Left cardiac atrium (tissue), 4 donors: ENCODE measurements at regions not wholly inside any gene's neighbourhood (a gene's known extent, or its start where the extent isn't known, plus 50 kb on each side); places are given as distances from the start of the nearest gene placed in this dataset.
"Not testable (repeated sequence)": the region's sequence is repeated elsewhere in the genome, so short reads cannot be mapped to it uniquely, and the experiment has no call there.

Experiments
- ATAC-seq, 2 donors: fragments of 200-7000 bp; cut with Tn5 transposase; one replicate each; pipeline ENCODE4 v1.9.1; 2020; ENCODE audit warnings: mild to moderate bottlenecking in 2 of 2, moderate library complexity in 2 of 2
- DNase-seq: peaks from one replicate; pipeline ENCODE4 v3.0.0-alpha.2; 2020
- intact Hi-C, 2 donors: fragments of 100-400 bp; cut with DNase I; formaldehyde crosslinking; loops; one replicate each; pipeline versions ENCODE4 v1.14.1 to v1.15.1; 2022 to 2023
- donor health status: DM: no; HTN: yes; CAD: no.
- donor health status: DM: no; HTN: yes; CAD: no; lungs with severe emphysema.
- donor health status: DM: yes; HTN: yes; CAD: no.
- donor health status: Dilated cardiomyopathy.

DNA sequence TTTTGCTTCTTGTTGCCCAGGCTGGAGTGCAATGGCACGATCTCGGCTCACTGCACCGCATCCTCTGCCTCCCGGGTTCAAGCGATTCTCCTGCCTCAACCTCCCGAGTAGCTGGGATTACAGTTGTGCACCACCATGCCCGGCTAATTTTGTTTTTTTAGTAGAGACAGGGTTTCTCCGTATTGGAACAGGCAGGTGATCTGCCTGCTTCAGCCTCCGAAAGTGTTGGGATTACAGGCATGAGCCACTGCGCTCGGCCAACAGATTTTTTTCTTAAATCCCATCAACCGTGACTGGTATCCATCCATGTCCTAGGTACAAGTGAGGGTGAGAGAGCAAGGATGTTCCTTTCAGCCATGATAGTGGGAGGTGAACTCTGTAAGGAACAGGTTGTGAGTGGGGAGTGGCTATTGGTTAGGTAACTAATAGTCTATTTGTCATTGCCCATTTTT lies 103.8 kb upstream of the TPTE start:
- peak in 1 of 2 donors; percentile 15 for ATAC-seq
- DNase-seq, intact Hi-C loops: not testable (repeated sequence)

DNA sequence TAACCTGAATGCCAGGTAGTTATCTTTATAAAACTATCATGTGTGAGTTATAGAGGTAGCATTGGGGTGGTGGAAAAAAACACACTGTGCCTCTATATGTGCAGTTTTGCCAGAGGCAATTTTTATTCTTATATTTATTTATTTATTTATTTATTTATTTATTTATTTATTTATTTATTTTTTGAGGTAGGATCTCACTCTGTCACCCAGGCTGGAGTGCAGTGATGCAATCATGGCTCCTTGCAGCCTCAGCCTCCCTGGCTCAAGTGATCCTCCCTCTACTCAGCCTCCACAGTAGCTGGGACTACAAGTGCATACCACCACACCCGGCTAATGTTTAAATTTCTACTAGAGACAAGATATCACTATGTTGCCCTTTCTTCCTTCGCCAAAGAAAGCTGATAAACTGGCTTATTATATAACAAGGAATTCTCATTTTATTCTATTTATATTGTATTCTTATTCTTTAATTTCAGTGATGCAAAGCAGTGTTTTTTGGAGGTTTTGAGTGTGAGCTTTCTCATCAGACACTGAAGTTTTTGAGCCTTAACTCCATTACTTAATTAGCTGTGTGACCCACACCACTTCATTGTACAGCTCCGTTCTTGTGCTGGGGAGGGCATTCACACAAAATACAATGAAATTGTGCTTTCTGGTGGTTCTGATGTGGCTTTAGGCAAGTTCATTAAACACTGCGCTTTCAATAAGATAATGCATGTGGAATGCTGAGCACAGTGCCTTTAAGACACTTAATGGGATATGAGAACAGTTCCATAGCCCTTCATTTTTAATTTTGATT lies 102.9 kb upstream of the TPTE start:
- ATAC-seq, intact Hi-C loops, DNase-seq: not testable (repeated sequence)

DNA sequence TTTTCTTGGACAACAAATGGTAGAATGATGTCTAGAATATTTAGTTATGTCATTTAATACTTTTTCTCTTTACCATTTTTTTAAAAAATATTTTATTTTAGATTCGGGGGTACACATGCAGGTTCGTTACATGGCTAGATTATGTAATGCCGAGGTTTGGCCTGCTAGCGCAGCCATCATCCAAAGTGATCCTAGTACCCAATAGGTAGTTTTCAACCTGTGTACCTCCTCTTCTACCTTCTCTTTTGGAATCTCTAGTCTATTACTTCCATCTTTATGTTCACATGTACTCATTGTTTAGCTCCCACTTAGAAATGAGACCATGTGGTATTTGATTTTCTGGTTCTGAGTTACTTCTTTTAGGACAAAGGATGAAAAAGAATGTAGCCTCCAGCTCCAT lies 100.2 kb upstream of the TPTE start:
- DNase-seq, ATAC-seq, intact Hi-C loops: not testable (repeated sequence)

DNA sequence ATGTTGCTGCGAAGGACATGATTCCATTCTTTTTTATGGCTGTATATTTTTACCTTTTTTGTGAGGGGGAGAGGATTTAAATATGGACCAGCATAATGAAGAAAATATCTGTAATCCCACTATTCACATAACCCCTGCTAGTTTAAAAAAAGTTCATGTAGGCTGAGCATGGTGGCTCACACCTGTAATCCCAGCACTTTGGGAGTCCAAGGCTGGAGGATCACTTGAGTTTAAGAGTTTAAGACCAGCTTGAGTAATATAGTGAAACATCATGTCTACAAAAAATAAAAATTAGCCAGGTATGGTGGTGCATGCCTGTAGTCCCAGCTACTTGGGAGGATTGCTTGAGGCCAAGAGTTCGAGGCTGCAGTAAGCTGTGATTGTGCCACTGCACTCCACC lies 99.8 kb upstream of the TPTE start:
- ATAC-seq, intact Hi-C loops, DNase-seq: not testable (repeated sequence)

DNA sequence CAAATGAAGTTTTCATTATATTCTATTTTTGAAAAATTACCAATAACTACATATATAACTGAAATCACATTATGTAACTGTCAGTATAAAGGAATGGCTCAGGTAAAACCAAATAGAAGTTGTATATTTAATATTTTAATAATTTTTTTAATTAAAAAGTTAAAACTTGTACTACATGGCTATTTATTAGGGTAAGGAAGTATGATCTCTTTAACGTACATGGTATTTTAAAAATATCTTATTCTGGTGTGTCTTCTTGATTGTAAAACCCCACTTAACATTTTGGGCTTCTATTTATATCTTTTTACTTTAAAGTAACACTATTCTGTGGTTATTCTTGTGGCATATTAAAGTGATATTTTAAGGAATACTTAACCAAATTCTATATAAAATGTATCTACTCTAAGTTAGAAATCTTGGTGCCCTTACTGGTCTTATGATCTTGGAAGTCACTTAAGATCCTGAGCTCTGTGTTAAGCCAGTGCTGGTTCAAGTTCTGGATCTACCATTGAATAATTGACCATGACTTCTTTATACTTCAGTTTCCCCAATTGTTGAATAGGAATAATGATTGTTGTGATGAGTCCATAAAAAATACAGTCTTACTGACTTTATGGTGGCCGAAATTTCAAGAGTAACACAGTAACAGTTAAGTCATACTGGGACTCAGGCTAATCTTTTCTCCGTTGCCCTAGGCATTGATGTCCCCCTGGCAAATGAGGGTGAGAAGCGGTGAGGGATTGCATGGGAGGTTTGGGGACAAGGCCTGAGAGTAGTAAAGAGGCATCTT lies 97.1 kb upstream of the TPTE start:
- DNase-seq, ATAC-seq, intact Hi-C loops: not testable (repeated sequence)

DNA sequence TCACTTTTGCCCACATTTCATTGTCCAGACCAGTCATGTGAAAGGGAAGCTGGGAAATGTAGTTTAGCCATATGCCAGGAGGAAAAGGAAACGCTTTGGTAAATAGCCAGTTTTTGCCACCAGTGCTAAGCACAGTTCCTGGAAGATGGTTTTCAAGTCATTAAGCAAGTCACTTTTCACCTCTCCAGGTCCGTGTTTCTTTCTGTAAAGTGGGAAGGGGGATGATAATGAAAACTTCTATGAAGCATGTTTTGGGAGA lies 96.6 kb upstream of the TPTE start:
- DNase-seq, intact Hi-C loops, ATAC-seq: not testable (repeated sequence)

DNA sequence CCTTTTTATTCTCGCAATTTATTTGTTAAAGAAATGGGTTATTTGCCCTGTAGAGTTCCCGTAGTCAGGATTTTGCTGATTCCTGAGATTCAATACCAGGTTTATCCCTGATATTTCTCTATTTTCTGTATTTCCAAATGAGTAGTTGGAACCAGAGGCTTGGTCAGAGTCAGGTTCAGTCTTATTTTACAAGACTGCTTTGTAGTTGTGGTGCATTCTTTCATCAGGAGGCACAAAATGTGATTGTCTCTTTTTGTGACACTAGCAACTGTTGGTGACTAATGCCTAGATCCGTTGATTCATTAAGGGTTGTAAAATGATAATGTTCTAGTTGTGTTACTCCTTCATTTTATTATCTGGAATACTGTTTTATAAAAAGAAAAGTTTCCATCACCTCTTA lies 95.5 kb upstream of the TPTE start:
- ATAC-seq, result no peak
- intact Hi-C loops, result no loop called here
- DNase-seq, result no peak

DNA sequence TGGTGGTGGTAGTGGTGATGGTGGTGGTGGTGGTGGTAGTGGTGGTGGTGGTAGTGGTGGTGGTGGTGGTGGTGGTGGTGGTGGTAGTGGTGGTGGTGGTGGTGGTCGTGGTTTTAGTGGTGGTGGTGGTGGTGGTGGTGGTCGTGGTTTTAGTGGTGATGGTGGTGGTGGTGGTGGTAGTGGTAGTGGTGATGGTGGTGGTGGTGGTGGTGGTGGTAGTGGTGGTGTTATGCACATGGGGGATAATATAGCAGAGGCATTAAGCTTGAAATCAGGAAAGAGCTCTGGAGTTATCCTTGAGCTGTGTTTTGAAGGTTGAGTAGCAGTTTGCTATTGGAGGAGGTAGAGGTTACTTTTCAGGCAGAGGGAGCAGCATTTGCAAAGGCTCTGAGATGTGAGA lies 94.6 kb upstream of the TPTE start:
- intact Hi-C loops, DNase-seq, ATAC-seq: not testable (repeated sequence)

DNA sequence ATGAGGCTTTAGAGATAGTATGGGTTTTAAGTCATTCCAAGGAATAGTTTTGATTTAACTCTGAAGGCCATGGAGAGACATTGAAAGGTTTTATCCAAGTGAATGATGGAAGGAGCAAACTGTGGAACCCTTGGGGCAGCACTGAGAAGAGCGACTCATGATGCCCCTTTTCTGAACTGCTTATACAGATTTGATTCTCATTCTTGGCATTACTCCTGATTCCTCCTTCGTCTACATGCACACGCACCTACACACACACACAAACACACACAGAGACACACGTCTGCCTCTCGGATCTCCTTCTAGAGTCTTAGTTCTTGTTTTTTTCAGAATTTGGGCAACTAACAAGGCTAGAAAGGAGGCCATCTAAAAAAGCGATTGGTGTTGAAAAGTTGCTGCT lies 94.1 kb upstream of the TPTE start:
- ATAC-seq, result peak in 1 of 2 donors; percentile 3
- intact Hi-C loops, DNase-seq: not testable (repeated sequence)

DNA sequence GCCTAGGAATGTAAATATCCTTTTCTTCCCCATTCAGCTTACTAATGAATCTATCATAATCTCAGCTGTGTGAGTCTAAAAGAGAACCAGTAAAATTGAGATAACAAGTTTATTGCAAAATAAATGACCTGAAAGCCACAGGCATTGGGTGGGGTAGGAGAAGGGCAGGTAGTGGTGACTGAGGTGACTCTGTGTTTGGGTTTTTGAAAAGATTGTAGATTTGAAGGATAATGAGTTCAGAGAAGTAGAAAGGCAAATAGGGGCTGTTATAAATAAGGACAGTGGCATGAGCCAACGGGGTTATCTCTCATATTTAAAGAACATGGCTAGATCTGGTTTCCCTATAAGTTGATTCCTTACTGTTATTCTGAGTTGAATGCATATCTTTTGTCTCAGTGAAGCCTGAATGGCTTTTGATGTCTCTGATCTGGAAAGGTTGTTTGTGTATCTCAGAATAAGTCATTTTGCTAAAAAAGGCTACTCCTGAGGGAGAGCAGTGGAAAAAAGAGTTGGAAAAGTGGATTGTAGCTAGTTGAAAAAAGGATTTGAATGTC lies 92.3 kb upstream of the TPTE start:
- ATAC-seq, intact Hi-C loops: not testable (repeated sequence)

DNA sequence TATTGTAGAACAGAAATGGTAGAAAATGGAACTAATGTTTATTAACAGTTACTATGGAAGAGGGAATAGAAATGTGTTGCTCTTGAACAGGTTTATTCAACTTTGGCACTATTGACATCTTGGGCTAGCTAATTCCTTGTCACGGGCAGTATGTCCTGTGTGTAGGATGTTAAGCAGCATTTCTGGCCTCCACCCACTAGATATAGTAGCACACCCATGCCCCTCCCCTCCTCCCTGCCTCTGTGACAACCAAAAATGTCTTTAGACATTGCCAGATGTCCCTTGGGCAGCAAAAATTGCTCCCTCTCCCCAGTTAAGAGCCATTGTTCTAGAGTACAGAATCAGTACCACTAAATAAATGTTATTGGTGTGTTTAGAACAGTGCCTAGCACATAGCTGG lies 91.4 kb upstream of the TPTE start:
- DNase-seq (no peak), ATAC-seq (peak in 1 of 2 donors; percentile 3)
- intact Hi-C loops, result no loop called here

More for the DNA sequence above, 92.3 kb upstream of the TPTE start:
- not testable (repeated sequence) for DNase-seq

DNA sequence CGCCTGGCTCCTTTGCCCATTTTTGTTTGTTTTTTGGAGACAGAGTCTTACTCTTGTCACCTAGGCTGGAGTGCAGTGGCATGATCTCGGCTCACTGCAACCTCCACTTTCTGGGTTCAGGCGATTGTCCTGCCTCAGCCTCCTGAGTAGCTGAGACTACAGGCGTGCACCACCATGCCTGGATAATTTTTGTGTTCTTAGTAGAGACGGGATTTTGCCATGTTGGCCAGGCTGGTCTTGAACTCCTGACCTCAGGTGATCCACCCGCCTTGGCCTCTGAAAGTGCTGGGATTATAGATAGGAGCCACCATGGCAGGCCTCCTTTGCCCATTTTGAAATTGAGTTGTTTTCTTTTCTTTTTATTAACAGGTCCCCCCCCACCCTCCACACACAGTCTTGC lies 89.4 kb upstream of the TPTE start:
- DNase-seq, intact Hi-C loops, ATAC-seq: not testable (repeated sequence)

DNA sequence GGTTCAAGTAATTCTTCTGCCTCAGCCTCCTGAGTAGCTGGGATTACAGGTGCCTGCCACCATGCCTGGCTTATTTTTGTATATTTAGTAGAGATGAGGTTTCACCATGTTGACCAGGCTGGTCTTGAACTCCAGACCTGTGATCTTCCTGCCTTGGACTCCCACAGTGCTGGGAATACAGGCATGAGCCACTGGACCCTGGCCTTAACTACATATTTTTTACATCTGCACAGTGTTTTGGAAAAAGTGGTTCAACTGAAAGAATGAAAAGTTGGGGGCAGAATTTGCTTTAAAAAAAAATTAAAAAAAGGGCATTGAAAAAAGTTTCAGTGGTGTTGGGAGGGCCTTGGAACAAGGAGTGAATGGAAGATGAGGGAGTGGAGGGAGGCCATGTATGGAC lies 88.9 kb upstream of the TPTE start:
- ATAC-seq, DNase-seq, intact Hi-C loops: not testable (repeated sequence)

DNA sequence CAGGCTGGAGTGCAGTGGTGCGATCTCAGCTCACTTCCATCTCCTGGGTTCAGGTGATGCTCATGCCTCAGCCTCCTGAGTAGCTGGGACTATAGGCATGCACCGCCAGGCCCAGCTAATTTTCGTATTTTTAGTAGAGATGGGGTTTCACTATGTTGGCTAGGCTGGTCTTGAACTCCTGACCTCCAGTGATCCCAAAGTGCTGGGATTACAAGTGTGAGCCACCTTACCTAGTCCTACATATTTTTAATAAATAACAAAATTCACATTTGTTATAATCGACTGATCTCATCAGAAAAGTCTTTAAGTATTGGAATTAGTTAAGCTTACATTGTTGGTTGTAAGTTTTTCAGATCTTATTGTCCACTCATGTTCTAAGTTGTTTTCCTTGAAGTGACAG lies 83.4 kb upstream of the TPTE start:
- intact Hi-C loops, ATAC-seq, DNase-seq: not testable (repeated sequence)

DNA sequence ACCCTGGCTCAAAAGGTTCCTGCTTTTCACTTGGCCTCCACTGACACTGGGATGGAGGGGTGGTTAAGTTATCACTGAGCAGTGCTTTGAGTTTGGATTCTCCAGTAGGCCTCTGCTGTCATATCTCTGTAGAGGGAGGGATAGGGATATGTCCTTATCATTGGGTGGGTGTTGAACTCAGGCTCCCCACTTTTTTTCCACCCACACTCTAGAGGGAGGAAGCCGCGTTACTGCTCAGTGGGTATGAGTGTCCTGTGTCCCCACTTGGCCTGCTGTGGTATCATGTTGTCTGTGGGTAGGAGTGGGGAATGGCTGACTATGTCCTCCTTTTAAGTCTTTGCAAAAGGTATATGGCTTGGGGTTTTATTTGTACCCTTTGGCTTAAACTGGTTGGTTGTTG lies 80.7 kb upstream of the TPTE start:
- ATAC-seq, result peak; percentile 30 to 42
- intact Hi-C loops, DNase-seq: not testable (repeated sequence)

DNA sequence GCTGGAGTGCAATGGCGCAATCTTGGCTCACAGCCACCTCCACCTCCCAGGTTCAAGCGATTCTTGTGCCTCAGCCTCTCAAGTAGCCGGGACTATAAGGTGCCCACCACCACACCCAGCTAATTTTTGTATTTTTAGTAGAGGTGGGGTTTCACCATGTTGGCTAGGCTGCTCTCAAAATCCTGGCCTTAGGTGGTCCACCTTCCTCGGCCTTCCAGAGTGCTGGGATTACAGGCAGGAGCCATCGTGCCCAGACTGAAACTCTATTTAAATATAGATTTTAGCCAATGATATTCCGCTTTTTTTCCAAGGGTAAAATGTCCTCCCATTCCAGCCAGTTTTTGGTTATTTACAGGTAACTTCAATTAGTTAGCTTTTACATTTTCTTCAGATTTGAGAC lies 79.4 kb upstream of the TPTE start:
- intact Hi-C loops, ATAC-seq: not testable (repeated sequence)

DNA sequence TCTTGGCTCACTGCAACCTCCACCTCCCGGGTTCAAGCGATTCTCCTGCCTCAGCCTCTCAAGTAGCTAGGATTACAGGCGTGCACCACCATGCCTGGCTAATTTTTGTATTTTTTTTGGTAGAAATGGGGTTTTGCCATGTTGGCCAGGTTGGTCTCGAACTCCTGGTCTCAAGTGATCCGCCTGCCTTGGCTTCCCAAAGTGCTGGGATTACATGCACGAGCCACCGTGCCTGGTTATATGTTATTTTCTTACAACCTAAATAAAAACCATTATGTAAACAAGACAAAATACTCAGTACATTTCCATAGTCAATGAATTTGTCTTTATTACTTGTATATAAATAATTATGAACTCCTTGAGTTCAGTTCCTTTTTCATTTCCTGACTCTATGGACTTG lies 75.7 kb upstream of the TPTE start:
- DNase-seq, ATAC-seq, intact Hi-C loops: not testable (repeated sequence)

More for the DNA sequence above, 79.4 kb upstream of the TPTE start:
- DNase-seq, result not testable (repeated sequence)

DNA sequence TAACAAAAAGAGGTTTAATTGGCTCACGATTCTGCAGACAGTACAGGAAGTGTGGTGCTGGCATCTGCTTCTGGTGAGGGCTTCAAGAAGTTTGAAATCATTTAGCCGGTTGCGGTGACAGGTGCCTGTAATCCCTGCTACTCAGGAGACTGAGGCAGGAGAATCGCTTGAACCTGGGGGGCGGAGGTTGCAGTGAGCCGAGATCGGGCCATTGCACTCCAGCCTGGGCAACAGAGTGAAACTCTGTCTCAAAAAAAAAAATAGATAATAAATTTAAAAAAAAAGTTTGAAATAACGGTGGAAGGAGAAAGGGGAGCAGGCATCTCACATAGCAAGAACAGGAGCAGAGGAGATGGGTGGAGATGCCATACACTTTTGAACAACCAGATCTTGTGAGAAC lies 71.9 kb upstream of the TPTE start:
- intact Hi-C loops, DNase-seq, ATAC-seq: not testable (repeated sequence)

DNA sequence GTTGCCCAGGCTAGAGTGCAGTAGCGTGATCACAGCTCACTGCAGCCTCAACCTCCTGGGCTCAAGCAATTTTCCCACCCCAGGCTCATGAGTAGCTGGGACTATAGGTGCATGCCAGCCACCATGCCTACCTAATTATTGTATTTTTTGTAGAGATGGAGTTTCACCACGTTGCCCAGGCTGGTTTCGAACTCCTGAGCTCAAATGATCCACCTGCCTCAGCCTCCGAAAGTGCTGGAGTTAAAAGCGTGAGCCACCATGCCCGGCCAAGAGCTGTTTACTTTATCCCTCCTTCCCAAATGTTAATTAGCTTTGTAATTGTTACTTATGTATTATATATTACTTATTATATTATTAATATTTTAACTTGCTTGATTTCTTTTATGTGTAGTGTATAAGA lies 70.1 kb upstream of the TPTE start:
- intact Hi-C loops, ATAC-seq, DNase-seq: not testable (repeated sequence)

DNA sequence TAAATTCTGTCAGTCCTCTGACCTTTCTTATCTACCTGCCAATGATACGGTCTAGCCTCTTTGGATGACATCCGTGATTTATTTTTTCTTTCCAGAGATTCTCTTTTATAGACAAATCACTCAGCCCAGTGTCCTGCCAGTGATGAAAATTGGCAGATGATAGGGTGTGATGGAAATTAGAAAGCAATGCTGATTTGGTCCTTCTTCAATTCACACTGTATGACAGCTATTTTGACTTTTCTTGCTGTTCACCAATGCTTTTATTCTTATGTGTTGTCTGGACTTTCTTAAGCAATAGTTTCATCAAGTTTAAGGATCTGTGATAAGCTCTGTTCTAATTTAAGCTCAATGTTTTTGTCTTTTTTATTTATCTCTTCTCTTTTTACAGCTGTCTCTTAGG lies 63.6 kb upstream of the TPTE start:
- DNase-seq, ATAC-seq, intact Hi-C loops: not testable (repeated sequence)
